ENCODE measurements at regions not wholly inside any gene's neighbourhood (a gene's known extent, or its start where the extent isn't known, plus 50 kb on each side); places are given as distances from the start of the nearest gene placed in this dataset.

- H2AFZ ChIP-seq (ENCODE audit: low read depth, low read length), result no peak overlapping the region
- no peak overlapping the region for H3K27ac ChIP-seq (ENCODE audit: low read length)
- no peaks in the 10 kb centered on the region for H3F3A ChIP-seq (ENCODE audit: insufficient read depth, low read length, poor library complexity, severe bottlenecking)
- H3K9me2 ChIP-seq (ENCODE audit: insufficient read depth, low read length), result no peaks in the 10 kb centered on the region
- no peak overlapping the region for H3K9ac ChIP-seq (ENCODE audit: low read length)
- no peak overlapping the region for H3K4me3 ChIP-seq (ENCODE audit: low read length)
- no peaks in the 10 kb centered on the region for H4K20me1 ChIP-seq (ENCODE audit: insufficient read depth)
- no peaks in the 10 kb centered on the region for H3K36me3 ChIP-seq (ENCODE audit: insufficient read depth, low read length)
- TF ChIP-seq EZH2 (IDR thresholded peaks at IDR 0.05; ENCODE audit: borderline replicate concordance, insufficient read depth, low read length, poor library complexity, severe bottlenecking) (no peak), REST (IDR thresholded peaks at IDR 0.05; ENCODE audit: borderline replicate concordance) (no peak), RAD21 (conservative IDR thresholded peaks at IDR 0.05) (no peak), EP300 (conservative IDR thresholded peaks at IDR 0.05; ENCODE audit: poor library complexity, severe bottlenecking) (no peak)
- H3K9me3 ChIP-seq (ENCODE audit: low read length), result no peaks in the 10 kb centered on the region
- no peak overlapping the region for H3K4me2 ChIP-seq (ENCODE audit: low read length)
- H3K27me3 ChIP-seq (ENCODE audit: insufficient read depth, low read depth, low read length), result no peaks in the 10 kb centered on the region
- H3K79me2 ChIP-seq (replicated peaks; ENCODE audit: insufficient read depth, low read length), result no peaks in the 10 kb centered on the region
These were observed 213.2 kb upstream of the ARL4C start for GRCh38 chr2:234710066-234710465.

- no peak for TF ChIP-seq EP300 (conservative IDR thresholded peaks at IDR 0.05; ENCODE audit: poor library complexity, severe bottlenecking)
- no peak for TF ChIP-seq REST (IDR thresholded peaks at IDR 0.05; ENCODE audit: borderline replicate concordance)
- no peak for TF ChIP-seq TAF1 (IDR thresholded peaks at IDR 0.05; ENCODE audit: low read depth)
- no peak for TF ChIP-seq POLR2AphosphoS5 (IDR thresholded peaks at IDR 0.05)
- no peak for TF ChIP-seq CTCF (IDR thresholded peaks at IDR 0.05; ENCODE audit: poor library complexity, severe bottlenecking)
- TF ChIP-seq RAD21 (conservative IDR thresholded peaks at IDR 0.05), result no peak
- no peak for TF ChIP-seq MXI1 (conservative IDR thresholded peaks at IDR 0.05; ENCODE audit: poor library complexity, severe bottlenecking)
- no peak for TF ChIP-seq EZH2 (IDR thresholded peaks at IDR 0.05; ENCODE audit: borderline replicate concordance, insufficient read depth, low read length, poor library complexity, severe bottlenecking)
- TF ChIP-seq SMC3 (conservative IDR thresholded peaks at IDR 0.05; ENCODE audit: poor library complexity), result no peak
- H3K4me3 ChIP-seq (ENCODE audit: low read length), result peak overlapping the region; percentile 40
These were observed 211.8 kb upstream of the ARL4C start for GRCh38 chr2:234708717-234709116.

More at GRCh38 chr2:234708717-234709116, 211.8 kb upstream of the ARL4C start:
- Histone ChIP-seq H3K4me2 (ENCODE audit: low read length) (peak overlapping the region; percentile 56), H3K9ac (ENCODE audit: low read length) (peak overlapping the region; percentile 10), H3K79me2 (replicated peaks; ENCODE audit: insufficient read depth, low read length) (no peaks in the 10 kb centered on the region), H3K9me2 (ENCODE audit: insufficient read depth, low read length) (no peaks in the 10 kb centered on the region), H3K9me3 (ENCODE audit: low read length) (no peaks in the 10 kb centered on the region), H3K27ac (ENCODE audit: low read length) (peak overlapping the region; percentile 71), H4K20me1 (ENCODE audit: insufficient read depth) (no peaks in the 10 kb centered on the region), H3K36me3 (ENCODE audit: insufficient read depth, low read length) (no peaks in the 10 kb centered on the region), H3F3A (ENCODE audit: insufficient read depth, low read length, poor library complexity, severe bottlenecking) (no peaks in the 10 kb centered on the region), H3K27me3 (ENCODE audit: insufficient read depth, low read depth, low read length) (no peaks in the 10 kb centered on the region), H2AFZ (ENCODE audit: low read depth, low read length) (no peak overlapping the region)
